GM18508 (cell line): ENCODE measurements at regions not wholly inside any gene's neighbourhood (a gene's known extent, or its start where the extent isn't known, plus 50 kb on each side); places are given as distances from the start of the nearest gene placed in this dataset.

ENCODE experiments used
- ATAC-seq: cut with Tn5 transposase; IDR thresholded peaks from one replicate; pipeline ENCODE4 v1.9.1; 2021; ENCODE audit warnings: moderate number of reproducible peaks; ENCODE audit not compliant: insufficient read depth, unreplicated experiment

DNA sequence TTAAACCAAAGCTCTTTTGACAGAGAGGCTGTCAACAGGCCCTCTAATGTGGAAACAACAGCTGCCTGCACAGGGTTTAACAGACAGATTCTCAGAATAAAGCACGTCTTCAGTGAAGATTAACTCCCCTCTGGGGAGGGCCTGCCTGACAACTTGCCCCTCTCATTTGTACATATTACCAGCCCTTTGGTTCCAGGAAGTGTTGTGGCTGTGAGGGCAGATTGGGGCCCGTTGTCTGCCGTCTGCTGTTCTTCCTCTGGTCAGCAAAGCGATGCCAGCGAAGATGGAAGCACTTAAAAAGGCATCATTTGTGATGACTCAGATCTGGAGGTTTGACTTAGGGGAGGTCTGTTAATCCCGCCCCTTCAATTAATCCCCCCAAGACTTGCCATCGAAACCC lies 177.0 kb upstream of the IRX6 start:
- ATAC-seq, result no peak

DNA sequence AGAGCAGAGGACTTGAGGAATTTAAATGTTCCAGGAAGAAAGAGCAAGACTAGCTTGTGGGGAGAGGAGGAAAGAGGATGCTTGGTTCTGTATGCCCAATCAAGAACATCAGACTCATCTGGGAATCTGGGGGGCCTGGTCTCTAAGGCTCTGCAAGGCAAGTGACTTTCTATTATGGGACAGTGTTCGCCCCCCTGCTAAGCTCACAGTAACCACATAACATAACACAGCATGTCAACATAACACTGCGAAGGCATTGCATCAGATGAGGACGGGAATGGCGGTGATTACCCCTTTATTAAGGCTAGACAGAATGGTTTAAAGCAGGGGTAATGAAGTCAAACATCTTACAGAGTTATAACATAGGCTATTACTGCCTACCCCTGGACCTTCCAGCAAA lies 176.6 kb upstream of the IRX6 start:
- no peak for ATAC-seq

DNA sequence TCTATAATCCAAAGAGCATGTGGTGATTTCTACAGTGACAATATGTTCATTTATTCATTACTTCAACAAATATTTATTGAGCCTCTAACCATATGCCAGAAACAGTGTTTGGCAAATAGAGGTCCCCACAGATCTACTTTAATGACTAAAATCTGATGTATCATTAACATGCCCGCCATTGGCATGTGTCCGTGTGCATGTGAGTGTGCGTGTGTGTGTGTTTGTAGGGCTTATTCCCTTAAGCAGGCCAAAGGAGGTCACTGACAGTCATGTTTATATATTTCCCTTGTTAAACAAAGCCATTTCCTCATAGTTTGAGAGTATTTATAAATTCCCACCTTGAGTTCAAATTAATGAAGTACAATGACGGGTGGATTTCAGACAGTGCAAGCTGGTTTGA lies 174.4 kb upstream of the IRX6 start:
- no peak for ATAC-seq

DNA sequence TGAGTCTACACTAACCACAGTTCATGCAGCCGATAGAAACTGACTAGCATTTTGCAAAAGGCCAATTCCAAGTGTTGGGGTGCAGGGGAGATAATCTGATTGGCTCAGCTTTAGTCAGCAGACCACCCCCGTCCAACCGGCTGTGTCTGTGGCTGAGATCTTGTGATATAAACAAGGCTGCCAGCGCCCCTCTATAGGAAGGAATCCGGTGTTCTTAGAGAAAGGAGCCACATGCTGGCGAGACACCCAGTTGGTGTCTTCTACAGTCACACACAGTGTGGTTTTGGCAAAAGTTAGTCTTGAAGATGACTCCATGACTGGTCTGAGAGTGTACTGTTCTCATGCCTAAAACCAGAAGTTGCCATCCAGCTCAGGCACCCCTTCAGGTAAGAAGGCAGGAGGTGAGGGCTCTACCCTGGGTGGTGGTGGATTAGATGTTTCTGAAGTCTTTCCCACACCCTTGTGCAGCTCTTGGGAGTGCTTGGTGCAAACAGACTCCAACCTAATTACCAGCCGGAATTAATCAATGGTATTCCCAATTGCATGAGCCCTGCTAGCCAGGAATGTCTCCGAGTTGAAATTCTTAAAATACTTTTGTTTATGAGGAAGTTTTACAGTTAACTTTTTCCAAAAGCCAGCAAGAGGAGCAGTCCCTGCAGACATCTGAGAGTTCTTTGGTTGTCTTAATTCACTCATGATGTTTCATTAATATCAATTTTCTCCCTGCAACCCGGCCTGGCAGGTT lies 172.3 kb upstream of the IRX6 start:
- no peak for ATAC-seq

DNA sequence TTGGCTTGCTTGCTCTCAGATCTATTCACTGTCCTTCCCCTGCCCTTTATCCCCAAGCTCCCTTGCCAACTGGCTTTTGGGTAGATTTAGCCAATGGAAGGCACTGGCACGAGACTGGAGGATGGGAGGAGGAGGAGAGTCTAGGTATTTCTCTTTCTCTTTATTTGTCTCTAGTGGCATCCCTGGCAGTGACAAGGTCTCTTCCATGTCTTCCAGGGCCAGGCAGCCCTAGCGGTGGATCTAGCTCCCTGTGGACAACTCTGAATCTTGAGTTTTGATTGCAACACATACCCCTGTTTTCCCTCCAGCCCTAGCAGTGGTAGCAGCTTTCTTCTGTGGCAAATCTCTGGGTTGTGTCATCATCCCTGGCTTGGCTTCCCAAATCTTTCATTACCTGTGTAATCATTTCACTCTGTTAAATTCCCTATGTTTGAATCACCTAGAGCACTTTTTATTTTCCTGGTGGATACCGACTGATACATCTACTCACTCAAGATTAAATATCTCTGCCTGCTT lies 171.1 kb upstream of the IRX6 start:
- ATAC-seq, result no peak

DNA sequence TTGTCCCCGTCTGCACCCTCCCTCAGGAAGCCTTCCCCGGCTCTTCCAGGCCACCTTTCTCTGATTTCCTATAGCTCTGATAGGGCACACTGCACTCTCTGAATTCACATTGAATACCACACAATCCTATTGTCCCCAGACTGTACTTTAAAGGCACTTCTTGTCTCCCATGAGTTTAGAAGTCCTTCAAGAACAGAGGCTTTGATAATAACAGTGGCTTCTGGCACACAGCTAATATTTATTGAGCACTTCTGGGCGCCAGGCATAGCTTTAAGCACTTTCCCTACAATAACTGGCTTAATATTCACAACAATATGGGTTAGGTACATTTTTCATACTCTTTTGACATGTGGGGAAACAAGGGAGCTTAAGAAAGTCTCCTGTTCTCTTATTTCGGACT lies 169.7 kb upstream of the IRX6 start:
- ATAC-seq, result no peak

DNA sequence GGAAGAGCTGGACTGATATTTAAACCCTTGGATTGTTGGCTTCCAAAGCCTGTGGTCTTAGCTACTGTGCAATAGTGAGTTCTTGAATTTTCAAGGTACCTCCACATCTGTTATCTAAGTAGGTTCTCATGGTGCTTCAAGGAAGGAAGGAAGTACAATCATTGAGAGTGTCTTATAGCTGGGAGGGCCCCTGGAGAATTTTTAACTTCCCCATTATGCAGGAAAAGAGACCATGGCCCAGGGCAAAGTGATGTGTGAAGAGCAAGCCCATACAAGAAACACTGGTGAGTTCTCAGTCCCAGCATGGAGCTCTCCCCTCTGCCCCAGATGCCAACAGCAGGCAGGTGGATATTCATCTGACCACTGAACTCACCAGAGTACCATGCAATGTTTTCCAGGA lies 169.0 kb upstream of the IRX6 start:
- ATAC-seq, result no peak

DNA sequence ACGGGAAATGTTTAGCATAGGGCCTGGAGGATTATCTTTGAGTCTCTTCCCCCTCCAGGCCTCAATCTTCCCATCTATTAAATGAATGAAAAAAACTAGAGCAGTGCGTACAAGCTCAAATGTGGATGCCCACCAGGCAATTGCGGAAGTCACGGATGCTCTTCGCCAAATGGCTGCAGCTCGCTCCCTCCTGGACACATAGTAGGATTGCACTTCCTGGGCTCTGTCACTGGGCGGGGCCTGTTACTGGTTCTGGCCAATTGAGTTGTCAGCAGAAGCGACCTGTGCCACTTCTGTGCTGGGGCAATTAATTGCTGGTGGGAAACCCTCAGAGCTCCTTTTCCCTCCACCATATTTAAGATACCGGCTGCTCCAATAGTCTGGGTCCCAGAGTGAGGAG lies 168.2 kb upstream of the IRX6 start:
- no peak for ATAC-seq

DNA sequence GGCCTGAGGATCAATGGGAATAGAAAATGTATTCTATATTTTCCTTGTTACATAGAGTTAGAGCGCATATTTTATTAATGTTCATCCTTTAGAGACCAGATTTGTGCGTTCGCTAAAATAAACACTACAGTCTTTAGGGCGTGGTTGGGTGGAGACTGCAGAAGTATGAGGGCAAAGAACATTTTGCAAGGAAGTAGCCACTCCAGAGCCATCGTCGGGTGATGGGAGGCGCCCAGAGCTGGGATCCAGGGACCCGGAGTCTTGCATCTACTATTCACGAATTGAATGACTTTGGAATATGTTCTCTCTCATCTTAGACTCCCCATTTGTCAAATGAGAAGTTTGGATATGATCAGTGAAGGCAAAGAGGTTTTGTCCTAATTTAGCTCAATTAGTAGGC lies 154.2 kb upstream of the IRX6 start:
- no peak for ATAC-seq

DNA sequence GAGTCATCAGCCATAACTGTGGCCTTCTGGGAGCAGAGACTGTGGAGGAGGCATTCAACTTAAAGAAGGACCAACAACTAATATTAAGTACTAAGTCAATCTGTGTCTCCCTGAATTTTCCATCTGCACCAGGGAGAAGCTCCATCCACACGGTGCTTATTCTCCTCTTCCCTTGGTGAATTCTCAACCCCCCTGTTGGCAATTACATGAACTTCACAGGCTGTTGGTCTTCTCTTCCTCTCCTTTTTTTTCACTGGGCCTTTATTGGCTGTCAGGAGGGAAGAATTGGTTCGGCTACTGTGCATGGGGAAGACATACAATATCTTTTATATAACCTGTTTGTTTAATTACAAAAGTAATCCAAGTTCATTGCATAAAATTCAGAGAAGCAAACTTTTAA lies 152.8 kb upstream of the IRX6 start:
- no peak for ATAC-seq

DNA sequence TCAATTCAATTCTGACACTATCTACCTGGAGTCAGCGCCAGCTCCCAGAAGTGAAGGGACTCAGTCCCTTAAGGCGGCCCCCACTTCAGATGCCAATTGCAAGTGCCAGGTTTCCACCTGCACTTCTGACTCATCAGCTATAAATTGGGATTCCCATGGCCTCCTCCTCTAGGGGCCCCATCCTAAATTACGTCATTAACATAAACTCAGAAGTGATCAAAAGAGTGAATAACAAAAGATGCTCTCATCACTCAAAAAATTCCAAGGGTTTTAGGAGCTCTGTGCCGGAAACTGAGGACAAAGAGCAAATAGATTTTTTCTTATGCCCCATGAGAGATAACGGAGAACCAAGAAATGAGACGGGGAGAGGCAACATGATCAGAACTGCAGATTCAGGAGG lies 148.6 kb upstream of the IRX6 start:
- ATAC-seq, result no peak

DNA sequence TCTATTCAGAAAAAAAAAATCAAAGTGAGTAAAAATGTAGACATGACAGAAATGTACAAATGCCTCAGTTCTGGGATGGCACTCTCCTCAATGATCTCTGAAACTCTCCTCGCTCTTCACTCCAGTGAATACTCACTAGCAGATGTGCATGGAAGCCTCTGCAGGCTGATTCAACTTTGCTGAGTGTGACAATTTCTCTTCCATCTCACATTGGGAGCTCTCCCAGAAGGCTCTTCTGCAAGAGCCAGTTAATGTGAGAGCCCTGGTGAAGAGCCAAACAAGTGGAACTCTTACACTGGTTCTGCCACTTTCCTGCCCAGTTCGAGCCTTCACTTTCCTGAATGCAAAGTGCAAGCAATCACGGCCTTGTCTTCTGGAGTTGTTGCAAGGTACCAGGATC lies 147.1 kb upstream of the IRX6 start:
- no peak for ATAC-seq

DNA sequence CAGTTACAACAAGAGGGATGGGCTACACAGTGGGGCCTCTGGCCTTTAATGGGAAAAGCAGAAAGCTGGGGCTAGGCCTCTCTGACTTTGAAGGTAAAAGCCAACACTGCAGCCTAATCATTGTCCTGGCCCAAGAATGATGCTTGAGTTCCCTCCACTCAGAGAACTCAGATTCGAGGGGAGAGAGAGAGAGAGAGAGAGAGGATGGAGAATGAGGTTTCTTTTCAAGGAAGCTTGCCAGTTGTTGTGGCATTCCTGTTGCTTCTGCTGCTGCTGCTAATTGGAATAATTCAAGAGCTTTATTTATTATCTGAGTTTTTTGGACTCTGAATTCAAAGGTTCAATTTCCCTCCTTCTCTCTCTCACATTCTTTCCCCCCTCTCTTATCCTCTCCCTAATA lies 144.6 kb upstream of the IRX6 start:
- no peak for ATAC-seq

DNA sequence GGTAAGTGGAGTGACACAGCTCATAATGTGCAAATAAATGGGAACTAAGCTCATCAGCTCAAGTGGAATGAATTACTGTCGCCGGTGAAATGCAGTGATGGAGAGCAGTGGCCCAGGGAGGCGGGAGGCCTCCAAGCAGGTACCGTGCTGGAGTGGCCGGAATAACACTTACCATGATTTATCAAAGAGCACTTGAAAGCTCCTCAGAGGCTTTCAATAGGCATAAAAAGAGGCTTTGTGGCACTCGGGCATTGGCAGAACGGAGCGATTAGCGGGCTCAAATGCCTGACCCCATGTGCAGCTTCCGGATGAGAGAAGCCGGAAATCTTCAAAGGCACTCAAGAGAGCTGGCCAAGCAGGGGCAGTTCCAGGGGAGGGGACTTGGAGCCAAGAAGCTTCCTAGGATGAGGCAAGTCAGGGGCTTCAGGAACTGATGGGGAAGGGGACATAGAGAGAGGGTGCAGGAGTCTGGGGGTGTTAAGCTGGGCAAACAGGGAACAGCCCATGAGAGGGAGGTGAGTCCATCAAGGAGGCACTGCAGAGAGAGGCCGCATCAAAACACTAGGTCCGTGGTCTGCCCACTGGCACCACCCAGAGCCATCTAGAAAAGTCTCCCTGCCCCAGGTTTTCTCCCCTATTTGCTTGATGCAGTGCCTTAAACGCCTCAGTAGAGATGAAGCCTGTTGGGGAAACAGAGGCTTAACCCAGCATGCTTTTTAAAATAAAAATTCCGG lies 144.0 kb upstream of the IRX6 start:
- ATAC-seq, result no peak

DNA sequence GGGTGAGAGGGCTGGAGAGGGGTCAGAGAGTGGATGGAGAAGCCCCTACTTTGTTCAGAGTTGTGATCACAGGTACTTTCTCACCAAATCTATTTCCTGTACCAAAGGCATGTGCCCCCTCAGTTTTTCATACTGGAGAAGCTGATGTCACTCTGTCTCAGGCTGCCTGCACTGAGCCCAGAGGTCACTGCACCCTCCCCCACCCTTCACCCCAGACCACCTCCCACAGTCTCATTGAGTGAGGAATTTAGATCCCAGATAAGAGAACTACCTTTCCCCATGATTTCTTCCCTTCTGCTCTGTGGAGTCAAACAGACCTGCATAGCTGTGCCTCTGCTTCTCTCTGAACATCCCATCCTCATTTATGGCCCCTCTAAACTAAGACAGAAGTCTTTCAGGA lies 140.0 kb upstream of the IRX6 start:
- ATAC-seq, result no peak

DNA sequence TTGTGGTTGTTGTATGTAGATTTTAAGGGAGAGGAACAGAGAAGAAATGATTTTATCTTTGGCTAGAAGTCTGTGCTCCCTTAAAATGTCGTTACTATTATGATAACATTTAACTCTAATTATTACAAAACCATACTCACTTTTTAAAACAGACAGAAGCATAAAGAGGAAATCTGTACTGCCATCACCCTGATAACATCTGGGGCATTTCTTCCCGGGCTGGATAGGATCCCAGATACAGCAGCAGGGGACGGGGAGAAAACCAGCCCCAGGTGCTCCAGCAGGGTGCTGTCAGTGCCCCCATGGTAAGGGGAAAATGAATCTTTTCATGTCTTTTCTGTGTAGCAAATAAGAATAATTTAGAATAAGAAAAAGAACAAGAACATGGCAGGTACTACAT lies 139.4 kb upstream of the IRX6 start:
- no peak for ATAC-seq

DNA sequence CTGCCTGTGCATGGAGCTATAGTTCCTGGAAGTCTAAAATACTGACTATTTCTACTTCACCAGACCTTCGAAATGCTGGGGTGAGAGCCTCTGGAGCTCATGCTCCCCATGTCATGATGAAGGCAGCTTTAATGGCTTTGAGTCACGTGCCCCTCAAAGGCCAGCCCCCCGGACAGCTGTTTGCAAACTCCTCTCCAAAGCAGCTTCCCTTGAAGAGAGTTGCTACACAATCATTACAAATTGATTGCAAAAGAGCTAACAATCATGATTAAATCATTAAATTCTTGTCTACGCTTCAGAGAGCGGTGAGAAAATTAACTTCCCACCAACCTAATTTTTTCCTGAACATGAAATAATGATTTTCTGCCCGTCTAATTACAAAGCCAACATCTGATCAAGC lies 134.8 kb upstream of the IRX6 start:
- ATAC-seq, result no peak

DNA sequence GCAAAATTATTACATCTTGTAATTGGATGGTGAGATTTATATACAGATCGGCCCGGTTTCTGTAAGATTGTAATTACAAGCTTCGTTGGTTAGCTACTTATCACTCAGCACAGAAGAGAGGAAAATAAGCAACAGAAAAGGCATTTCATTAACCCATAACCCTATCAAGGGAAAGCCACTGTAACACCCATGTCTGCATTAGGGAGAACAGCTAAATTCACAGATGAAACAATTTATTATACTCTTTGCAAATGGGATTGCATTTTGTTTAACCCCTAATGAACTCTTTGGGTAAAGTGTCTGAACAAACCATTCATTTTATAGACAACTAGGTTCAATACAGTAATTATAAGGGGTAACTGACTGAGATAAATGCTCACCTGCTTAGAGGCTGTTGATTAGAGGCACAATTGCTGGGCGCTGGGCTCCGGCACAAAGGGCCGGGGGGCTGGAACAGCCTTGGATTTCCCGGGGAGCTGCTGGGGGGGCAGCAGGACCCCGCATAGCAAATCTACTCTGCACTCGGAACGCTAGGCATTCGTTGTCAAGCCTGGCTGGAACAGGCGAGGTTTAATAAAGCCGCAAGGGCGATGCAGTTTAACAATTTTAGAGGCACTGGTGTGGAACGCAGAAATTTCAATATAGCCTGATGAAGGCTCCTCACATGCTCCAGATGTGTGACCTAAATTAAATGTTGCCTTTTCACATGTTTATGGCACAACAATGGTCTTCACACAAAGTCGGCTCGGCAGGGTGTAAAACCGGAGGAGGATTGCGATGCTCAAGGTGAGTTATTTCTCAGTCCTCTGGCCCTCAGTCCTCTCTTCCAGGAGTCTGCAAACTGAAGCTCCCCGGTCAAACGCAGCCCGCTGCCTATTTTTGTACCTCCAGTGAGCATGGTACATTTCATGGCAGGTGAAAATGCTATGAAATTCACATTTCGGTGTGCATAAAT lies 134.0 kb upstream of the IRX6 start:
- no peak for ATAC-seq

DNA sequence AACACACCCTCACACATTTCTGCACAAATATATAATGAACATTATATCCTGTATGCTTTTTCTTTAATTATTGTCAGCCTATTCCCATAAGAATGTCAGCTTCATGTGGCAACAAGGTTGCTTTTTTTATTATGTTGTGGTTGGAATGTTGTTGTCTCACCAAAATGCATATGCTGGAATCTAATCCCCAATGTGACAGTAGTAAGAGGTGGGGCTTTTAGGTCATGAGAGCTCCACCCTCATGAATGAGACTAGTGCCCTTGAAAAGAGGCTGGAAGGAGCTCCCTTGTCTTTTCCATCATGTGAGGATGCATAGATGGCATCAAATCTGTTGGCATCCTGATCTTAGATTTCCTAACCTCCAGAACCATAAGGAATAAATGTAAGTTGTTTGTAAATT lies 131.3 kb upstream of the IRX6 start:
- no peak for ATAC-seq

DNA sequence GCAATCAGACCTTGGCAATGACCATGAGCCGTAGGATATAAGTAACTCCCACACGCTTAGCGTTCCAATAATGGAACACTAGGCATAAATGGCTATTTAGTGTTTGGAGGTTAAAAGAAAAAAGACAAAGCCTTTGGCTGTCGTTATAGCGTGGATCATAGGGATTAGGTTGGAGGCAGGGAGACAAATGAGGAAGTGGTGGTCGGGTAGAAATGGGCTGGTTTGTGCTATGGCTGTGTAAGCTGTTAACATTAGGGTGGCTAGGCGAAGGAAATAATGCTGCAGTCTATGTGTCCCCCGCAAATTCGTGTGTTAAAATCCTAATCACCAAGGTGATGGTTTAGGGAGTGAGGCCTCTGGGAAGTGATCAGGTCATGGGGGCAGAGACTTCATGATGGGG lies 120.4 kb upstream of the IRX6 start:
- no peak for ATAC-seq

DNA sequence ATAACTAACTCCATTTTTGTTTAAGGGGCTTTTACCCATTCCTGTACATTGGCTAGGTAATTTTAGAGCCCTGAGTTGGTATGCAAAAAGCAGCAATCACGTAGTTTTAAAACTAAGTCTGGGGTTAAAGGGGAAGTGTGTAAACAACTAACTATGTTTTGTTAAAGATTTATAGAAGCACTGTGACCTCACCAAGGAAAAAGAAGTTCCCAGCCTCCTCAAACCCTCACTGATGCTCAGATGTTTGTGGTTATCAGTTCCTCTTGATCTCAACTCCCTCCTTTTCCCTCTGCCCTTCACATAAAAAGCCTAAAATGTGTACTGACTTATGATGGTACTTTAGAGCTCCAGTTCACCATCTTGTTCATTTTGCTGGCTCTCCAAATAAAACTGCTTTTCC lies 119.9 kb upstream of the IRX6 start:
- no peak for ATAC-seq
